ENCODE measurements at regions not wholly inside any gene's neighbourhood (a gene's known extent, or its start where the extent isn't known, plus 50 kb on each side); places are given as distances from the start of the nearest gene placed in this dataset.

DNA sequence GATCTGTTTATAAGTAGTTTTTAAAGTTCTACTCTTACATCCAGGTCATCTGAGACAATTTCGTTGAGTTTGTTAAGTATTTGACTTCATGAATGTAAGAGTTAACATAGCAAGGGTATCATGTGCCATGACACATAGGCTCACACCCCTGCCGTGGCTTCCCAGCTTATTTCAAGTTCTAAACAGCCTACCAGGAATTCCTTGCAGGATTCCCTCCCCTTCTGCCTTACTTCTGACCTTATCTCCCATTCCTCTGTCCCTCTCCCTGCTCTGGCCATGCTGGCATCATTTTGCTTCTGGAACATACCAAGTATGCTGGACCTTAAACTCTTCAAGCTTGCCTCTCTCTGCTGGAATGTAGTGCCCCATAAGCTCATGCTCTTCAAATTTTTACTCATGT lies 369.9 kb upstream of the PCDH7 start:
- Histone ChIP-seq H3K27me3 (ENCODE audit: insufficient read depth, low read depth, severe bottlenecking) (no peaks in the 10 kb centered on the region), H3K4me3 (ENCODE audit: low read depth, low read length) (no peak overlapping the region), H3K9me3 (ENCODE audit: severe bottlenecking) (no peaks in the 10 kb centered on the region), H3K36me3 (no peaks in the 10 kb centered on the region), H3K27ac (no peak overlapping the region)
- TF ChIP-seq CTCF (IDR thresholded peaks at IDR 0.05; ENCODE audit: low read depth, low read length) = no peak
- DNase-seq = no peak

GRCh38 chr4:30354605-30355004 lies 365.6 kb upstream of the PCDH7 start:
- Histone ChIP-seq H3K36me3 (no peaks in the 10 kb centered on the region), H3K27me3 (ENCODE audit: insufficient read depth, low read depth, severe bottlenecking) (no peaks in the 10 kb centered on the region), H3K4me3 (ENCODE audit: low read depth, low read length) (no peak overlapping the region), H3K27ac (no peak overlapping the region), H3K9me3 (ENCODE audit: severe bottlenecking) (no peaks in the 10 kb centered on the region)
- DNase-seq = no peak
- TF ChIP-seq CTCF (IDR thresholded peaks at IDR 0.05; ENCODE audit: low read depth, low read length) = no peak

DNA sequence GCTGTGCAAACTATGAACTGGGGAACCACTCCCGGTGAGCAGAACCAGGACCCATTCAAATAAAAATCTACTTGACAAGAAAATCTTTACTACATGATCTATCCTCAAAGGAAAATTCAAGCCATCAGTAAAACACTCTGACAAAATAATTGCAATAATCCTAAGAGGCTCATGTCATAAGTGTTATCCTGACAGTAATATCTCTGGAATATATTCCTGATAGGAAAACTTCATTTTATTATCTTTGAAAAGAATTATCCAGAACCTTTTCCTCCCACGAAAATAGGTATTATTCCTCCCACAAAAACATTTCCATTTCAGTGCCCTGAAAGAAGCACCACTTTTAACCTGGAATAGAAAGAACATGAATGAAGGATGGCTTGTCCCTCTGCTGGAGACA lies 357.7 kb upstream of the PCDH7 start:
- no peaks in the 10 kb centered on the region for H3K27me3 ChIP-seq (ENCODE audit: insufficient read depth, low read depth, severe bottlenecking)
- TF ChIP-seq CTCF (IDR thresholded peaks at IDR 0.05; ENCODE audit: low read depth, low read length) = no peak
- no peak overlapping the region for H3K27ac ChIP-seq

DNA sequence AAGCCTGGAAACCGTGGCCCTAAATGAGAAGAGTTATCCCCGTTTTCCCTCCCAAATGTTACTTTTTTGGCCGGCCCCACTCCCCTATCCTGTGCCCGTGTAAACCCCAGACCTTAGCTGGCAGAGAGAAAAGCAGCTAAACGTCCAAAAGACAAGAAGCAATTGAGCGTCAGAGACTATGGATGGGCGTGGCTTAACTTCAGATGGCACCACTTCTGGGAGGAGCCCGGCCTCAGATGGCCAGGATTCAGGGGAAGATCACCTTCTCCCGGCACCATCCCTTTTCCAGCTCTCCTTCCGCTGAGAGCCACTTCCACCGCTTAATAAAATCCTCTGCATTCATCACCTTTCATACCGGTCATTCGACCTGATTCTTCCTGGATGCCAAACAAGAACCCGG lies 350.1 kb upstream of the PCDH7 start:
- no peak overlapping the region for H3K27ac ChIP-seq
- no peaks in the 10 kb centered on the region for H3K9me3 ChIP-seq (ENCODE audit: severe bottlenecking)
- no peaks in the 10 kb centered on the region for H3K27me3 ChIP-seq (ENCODE audit: insufficient read depth, low read depth, severe bottlenecking)
- H3K4me3 ChIP-seq (ENCODE audit: low read depth, low read length) = no peak overlapping the region
- no peak for DNase-seq
- no peaks in the 10 kb centered on the region for H3K36me3 ChIP-seq
- TF ChIP-seq CTCF (IDR thresholded peaks at IDR 0.05; ENCODE audit: low read depth, low read length) = no peak

More for the DNA sequence above, 357.7 kb upstream of the PCDH7 start:
- Histone ChIP-seq H3K9me3 (ENCODE audit: severe bottlenecking) (no peaks in the 10 kb centered on the region), H3K36me3 (no peaks in the 10 kb centered on the region), H3K4me3 (ENCODE audit: low read depth, low read length) (no peak overlapping the region)
- DNase-seq = no peak

- DNase-seq = peak; percentile 72
- Histone ChIP-seq H3K9me3 (ENCODE audit: severe bottlenecking) (no peaks in the 10 kb centered on the region), H3K27me3 (ENCODE audit: insufficient read depth, low read depth, severe bottlenecking) (no peaks in the 10 kb centered on the region), H3K36me3 (no peaks in the 10 kb centered on the region), H3K4me3 (ENCODE audit: low read depth, low read length) (no peak overlapping the region), H3K27ac (no peak overlapping the region)
- TF ChIP-seq CTCF (IDR thresholded peaks at IDR 0.05; ENCODE audit: low read depth, low read length) = peak; percentile 94
Measured at GRCh38 chr4:30380404-30380998, 339.7 kb upstream of the PCDH7 start.

GRCh38 chr4:30385650-30386049 lies 334.5 kb upstream of the PCDH7 start:
- H3K4me3 ChIP-seq (ENCODE audit: low read depth, low read length) = no peak overlapping the region
- H3K27ac ChIP-seq = no peak overlapping the region
- H3K36me3 ChIP-seq = no peaks in the 10 kb centered on the region
- DNase-seq = no peak
- TF ChIP-seq CTCF (IDR thresholded peaks at IDR 0.05; ENCODE audit: low read depth, low read length) = no peak
- no peaks in the 10 kb centered on the region for H3K27me3 ChIP-seq (ENCODE audit: insufficient read depth, low read depth, severe bottlenecking)
- no peaks in the 10 kb centered on the region for H3K9me3 ChIP-seq (ENCODE audit: severe bottlenecking)

Data from WERI-Rb-1 (cell line).